ENCODE measurements at regions not wholly inside any gene's neighbourhood (a gene's known extent, or its start where the extent isn't known, plus 50 kb on each side); places are given as distances from the start of the nearest gene placed in this dataset.

DNA sequence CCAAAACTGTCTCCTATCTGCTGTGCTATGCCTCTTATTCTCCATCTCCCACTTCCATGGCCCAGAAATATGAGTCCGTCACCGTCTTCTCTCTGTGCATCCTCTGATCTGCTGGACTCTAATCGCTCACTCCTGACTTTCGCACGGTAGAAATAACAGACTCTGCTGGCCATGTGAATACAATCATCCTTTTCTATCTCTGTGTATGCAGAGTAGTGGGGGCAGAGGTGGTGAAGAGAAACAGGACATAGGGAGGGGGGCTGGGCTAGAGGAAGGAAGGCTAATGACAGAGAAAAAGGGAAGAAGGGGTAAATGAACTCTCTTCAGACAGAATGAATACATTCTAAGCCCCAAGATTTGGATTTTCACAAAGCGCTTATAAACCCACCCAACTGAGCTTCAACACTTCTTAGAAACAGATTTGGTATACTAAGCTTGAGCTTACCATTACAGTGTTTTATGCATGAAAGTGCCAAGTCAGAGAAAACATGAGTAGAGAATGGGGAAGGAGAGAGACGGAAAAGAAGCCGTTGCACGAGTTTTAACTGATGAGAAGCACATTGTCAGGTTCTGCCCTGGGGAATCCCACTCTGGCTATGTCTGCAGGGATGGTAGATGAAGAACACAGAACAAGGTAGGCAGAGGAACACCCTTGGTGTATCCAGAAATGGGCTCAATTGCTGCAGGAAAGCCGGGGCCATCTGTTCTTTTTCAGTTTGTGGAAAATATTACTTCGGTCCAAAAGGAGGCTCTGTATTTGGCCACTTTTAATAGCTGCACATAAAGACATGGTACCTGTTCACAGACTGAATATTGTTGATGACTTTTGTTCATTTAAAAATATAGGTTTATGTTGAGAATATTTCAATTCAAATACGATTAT, 324.7 kb downstream of the ETS1 start (continued):
- TF ChIP-seq ZNF331 (CRISPR knock-in tag; IDR thresholded peaks at IDR 0.05; ENCODE audit: low read depth): no peak
- TF ChIP-seq CREB1 (CRISPR knock-in tag; IDR thresholded peaks at IDR 0.05; ENCODE audit: low read depth): no peak
- TF ChIP-seq, protein P1, sequence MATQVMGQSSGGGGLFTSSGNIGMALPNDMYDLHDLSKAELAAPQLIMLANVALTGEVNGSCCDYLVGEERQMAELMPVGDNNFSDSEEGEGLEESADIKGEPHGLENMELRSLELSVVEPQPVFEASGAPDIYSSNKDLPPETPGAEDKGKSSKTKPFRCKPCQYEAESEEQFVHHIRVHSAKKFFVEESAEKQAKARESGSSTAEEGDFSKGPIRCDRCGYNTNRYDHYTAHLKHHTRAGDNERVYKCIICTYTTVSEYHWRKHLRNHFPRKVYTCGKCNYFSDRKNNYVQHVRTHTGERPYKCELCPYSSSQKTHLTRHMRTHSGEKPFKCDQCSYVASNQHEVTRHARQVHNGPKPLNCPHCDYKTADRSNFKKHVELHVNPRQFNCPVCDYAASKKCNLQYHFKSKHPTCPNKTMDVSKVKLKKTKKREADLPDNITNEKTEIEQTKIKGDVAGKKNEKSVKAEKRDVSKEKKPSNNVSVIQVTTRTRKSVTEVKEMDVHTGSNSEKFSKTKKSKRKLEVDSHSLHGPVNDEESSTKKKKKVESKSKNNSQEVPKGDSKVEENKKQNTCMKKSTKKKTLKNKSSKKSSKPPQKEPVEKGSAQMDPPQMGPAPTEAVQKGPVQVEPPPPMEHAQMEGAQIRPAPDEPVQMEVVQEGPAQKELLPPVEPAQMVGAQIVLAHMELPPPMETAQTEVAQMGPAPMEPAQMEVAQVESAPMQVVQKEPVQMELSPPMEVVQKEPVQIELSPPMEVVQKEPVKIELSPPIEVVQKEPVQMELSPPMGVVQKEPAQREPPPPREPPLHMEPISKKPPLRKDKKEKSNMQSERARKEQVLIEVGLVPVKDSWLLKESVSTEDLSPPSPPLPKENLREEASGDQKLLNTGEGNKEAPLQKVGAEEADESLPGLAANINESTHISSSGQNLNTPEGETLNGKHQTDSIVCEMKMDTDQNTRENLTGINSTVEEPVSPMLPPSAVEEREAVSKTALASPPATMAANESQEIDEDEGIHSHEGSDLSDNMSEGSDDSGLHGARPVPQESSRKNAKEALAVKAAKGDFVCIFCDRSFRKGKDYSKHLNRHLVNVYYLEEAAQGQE (IDR thresholded peaks at IDR 0.05; ENCODE audit: unreplicated experiment): no peak
- TF ChIP-seq, protein P2, sequence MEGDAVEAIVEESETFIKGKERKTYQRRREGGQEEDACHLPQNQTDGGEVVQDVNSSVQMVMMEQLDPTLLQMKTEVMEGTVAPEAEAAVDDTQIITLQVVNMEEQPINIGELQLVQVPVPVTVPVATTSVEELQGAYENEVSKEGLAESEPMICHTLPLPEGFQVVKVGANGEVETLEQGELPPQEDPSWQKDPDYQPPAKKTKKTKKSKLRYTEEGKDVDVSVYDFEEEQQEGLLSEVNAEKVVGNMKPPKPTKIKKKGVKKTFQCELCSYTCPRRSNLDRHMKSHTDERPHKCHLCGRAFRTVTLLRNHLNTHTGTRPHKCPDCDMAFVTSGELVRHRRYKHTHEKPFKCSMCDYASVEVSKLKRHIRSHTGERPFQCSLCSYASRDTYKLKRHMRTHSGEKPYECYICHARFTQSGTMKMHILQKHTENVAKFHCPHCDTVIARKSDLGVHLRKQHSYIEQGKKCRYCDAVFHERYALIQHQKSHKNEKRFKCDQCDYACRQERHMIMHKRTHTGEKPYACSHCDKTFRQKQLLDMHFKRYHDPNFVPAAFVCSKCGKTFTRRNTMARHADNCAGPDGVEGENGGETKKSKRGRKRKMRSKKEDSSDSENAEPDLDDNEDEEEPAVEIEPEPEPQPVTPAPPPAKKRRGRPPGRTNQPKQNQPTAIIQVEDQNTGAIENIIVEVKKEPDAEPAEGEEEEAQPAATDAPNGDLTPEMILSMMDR (conservative IDR thresholded peaks at IDR 0.05; ENCODE audit: low read depth in 2 of 2): no peak
- no peak for TF ChIP-seq NANOG (IDR thresholded peaks at IDR 0.05; ENCODE audit: borderline replicate concordance)
- TF ChIP-seq STAT1 (IDR thresholded peaks at IDR 0.05; ENCODE audit: unreplicated experiment): no peak
- TF ChIP-seq POLR2AphosphoS5 (IDR thresholded peaks at IDR 0.05; ENCODE audit: low read depth): no peak

DNA sequence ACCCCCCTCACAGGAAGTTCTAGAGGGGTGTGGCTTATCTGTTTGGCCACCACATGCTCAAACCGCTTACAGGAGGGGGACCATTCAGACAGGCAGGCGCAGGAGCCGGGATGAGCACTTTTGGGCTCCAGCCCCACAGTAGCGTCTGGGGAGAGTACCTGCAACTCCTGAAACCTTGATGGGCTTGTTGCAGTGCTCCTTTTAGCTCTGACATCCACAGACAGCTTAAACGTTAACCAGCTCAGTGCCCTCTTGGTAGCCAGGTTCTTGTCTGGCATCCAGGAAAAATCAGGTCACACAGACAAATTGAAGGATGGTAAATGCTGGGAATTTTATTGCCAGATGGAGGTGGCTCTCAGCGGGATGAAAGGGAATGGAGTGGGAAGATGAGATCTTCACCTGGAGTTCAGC, 326.3 kb downstream of the ETS1 start:
- DNase-seq (ENCODE audit: low spot score) (no peak), ATAC-seq (no peak; the same call in 2 of the 3 replicates)
- Histone ChIP-seq H3K4me2 (no peak overlapping the region), H3K9me2 (ENCODE audit: insufficient read depth) (no peaks in the 10 kb centered on the region), H4K20me1 (replicated peaks; ENCODE audit: insufficient read depth) (no peaks in the 10 kb centered on the region), H3K4me3 (no peak overlapping the region), H3K4me1 (ENCODE audit: insufficient read depth) (peaks cover 7% of the 10 kb centered on the region; the same call in 1 of the 2 replicates), H3F3A (replicated peaks; ENCODE audit: low read depth) (no peaks in the 10 kb centered on the region), H2AFZ (peak overlapping the region; percentile 18; the same call in 1 of the 2 replicates), H3K27me3 (ENCODE audit: insufficient read depth) (no peaks in the 10 kb centered on the region), H3K36me3 (ENCODE audit: insufficient read depth) (no peaks in the 10 kb centered on the region), H3K27ac (ENCODE audit: low read depth) (no peak overlapping the region), H3K79me2 (replicated peaks; ENCODE audit: insufficient read depth) (no peaks in the 10 kb centered on the region)
- H3K27ac Mint-ChIP-seq: no peak overlapping the region
- TF ChIP-seq, protein P1 (IDR thresholded peaks at IDR 0.05; ENCODE audit: unreplicated experiment): no peak
- TF ChIP-seq EZH2phosphoT487 (IDR thresholded peaks at IDR 0.05; ENCODE audit: unreplicated experiment): no peak
- no peak for TF ChIP-seq CREB1 (CRISPR knock-in tag; IDR thresholded peaks at IDR 0.05; ENCODE audit: low read depth)
- H3K27me3 Mint-ChIP-seq (ENCODE audit: insufficient read depth, low read depth, poor library complexity): no peaks in the 10 kb centered on the region
- no peaks in the 10 kb centered on the region for H3K9me3 Mint-ChIP-seq
- H3K36me3 Mint-ChIP-seq (ENCODE audit: low read depth): no peaks in the 10 kb centered on the region
- H3K4me1 Mint-ChIP-seq: peaks cover 17% of the 10 kb centered on the region
- H3K4me3 Mint-ChIP-seq: no peak overlapping the region

All from GM23338 (cell line).